Erythroblast (primary cell): ENCODE measurements at regions not wholly inside any gene's neighbourhood (a gene's known extent, or its start where the extent isn't known, plus 50 kb on each side); places are given as distances from the start of the nearest gene placed in this dataset.
A peak's percentile ranks its signal among the peaks of the same experiment; 100 is the strongest.

ENCODE experiments used
- DNase-seq, 2 experiments: peaks; one replicate each; lab custom pipeline; 2025; lab: John Stamatoyannopoulos, UW
- GATA1 ChIP-seq: IDR thresholded peaks from 2 replicates; pipeline ENCODE4 v1.6.1; 2011; ENCODE audit warnings: low read depth, mild to moderate bottlenecking, control low read depth, low read length, moderate library complexity
- POLR2A ChIP-seq: IDR thresholded peaks from 2 replicates; pipeline ENCODE4 v1.6.1; 2011; ENCODE audit warnings: mild to moderate bottlenecking, low read length

- TF ChIP-seq GATA1 (no peak), POLR2A (no peak)
- no peak for DNase-seq
These were observed 65.3 kb upstream of the PPP2R5A start for GRCh38 chr1:212219679-212220463.

- TF ChIP-seq POLR2A, result no peak
- no peak for TF ChIP-seq GATA1
These were observed 63.4 kb upstream of the PPP2R5A start for GRCh38 chr1:212221801-212222200.

GRCh38 chr1:212224102-212224501 lies 61.1 kb upstream of the PPP2R5A start:
- TF ChIP-seq POLR2A (no peak), GATA1 (no peak)
- no peak for DNase-seq

More at GRCh38 chr1:212221801-212222200, 63.4 kb upstream of the PPP2R5A start:
- no peak for DNase-seq

DNA sequence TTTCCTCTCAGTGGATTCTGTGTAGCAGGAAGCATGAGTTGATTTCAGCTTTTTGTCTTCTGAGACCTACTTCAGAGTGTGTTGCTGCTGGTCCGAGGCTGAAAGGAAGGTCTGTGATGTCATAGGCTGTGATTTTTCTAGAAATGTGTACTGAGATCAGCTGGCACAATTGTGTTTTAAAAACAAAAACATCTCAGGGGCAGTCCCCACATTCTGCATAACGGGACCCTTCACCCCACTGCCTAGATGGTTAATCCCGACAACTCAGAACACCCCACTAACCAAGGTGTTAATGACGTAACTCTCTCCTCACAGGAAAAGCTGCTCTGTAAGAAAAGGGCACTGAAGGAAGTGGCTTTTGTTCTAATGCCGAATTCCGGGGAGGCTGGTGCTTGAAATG lies 59.8 kb upstream of the PPP2R5A start:
- TF ChIP-seq POLR2A, result no peak
- no peak for TF ChIP-seq GATA1
- DNase-seq, result no peak

- no peak for DNase-seq
- TF ChIP-seq POLR2A (no peak), GATA1 (no peak)
These were observed 59.3 kb upstream of the PPP2R5A start for GRCh38 chr1:212225871-212226302.

DNA sequence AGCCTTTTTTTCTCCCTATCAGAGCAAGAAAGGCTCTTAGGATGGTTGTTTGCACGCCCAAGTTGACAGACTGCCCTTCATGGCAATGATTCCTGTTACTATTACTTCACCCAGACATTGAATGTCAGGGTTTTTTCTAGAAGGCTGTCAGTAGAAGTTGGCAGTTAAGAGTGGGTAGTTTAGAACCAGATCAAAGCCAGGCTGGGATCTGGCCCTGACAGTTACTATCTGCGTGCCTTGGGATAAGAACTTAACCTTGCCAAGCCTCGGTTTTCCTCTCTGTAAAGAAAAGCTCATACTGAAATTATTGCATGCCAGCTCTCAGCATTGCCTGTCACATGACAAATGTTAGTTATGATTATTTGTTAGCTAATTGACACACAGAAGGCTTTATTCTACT lies 58.7 kb upstream of the PPP2R5A start:
- TF ChIP-seq GATA1 (no peak), POLR2A (no peak)

DNA sequence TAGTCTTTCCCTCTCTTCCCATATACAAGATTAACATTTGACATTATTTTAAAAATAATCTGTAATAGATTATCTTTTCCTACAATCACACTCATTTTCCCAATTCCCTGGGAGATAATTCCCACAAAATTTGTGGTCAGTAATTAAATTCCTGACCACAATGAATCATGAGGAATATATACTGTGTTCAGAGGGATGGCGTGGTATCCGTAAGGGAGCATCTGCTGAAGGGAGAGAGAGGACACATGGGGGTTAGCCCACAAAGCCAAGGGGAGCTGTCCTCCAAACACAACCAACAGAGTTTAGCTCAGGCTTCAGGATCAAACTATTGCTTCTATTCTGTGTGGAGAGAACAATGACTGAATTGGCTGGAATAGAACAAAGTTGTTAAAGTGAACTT lies 57.1 kb upstream of the PPP2R5A start:
- TF ChIP-seq GATA1 (no peak), POLR2A (no peak)
- DNase-seq, result no peak

More for the DNA sequence above, 58.7 kb upstream of the PPP2R5A start:
- no peak for DNase-seq

GRCh38 chr1:212228591-212229119 lies 56.6 kb upstream of the PPP2R5A start:
- no peak for TF ChIP-seq POLR2A
- TF ChIP-seq GATA1, result no peak
- no peak for DNase-seq

- no peak for TF ChIP-seq GATA1
- TF ChIP-seq POLR2A, result no peak
- DNase-seq, result no peak
These were observed 55.6 kb upstream of the PPP2R5A start for GRCh38 chr1:212229654-212230053.

DNA sequence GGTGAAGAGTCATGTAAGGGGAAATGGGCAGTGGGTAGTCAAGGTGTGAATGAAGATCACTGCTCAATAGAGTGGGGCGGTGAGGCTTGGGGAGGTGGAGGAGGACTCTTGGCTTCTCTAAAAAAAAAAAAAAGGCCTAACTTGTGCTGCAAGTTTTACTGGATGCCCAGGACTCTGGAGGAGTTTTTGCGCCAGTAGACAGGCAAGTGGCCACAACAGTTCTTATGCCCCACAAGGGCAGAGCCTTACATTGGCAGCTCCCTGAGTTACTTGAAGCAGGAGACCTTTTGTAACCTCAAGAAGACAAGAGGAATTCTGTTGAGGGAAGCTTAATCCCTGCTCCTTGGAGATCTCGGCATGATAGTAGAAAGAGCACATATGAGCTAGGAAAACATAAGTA lies 54.9 kb upstream of the PPP2R5A start:
- TF ChIP-seq POLR2A (no peak), GATA1 (no peak)
- no peak for DNase-seq

GRCh38 chr1:212231372-212231771 lies 53.8 kb upstream of the PPP2R5A start:
- no peak for DNase-seq
- TF ChIP-seq GATA1, result no peak
- TF ChIP-seq POLR2A, result no peak

GRCh38 chr1:212232090-212232489 lies 53.1 kb upstream of the PPP2R5A start:
- DNase-seq, result no peak

DNA sequence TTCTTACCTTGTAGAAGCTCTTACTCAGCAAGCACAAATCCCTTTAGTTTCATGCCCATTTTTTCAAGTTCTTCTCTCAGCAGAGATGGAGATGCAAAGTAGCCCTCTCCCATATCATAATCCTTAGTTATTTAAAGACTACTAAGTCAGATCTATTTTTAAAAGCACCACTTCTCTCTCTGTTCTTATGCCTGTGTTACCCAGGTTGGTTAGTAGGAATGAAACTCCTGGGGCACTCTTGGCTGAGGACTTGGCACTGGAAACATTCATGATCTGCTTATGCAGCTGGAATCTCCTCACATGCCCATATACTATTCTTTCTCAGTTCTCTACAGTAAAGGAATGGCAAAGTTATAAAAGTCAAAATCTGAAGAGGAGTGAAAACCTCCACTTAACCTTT lies 51.9 kb upstream of the PPP2R5A start:
- TF ChIP-seq GATA1 (no peak), POLR2A (no peak)
- no peak for DNase-seq

More at GRCh38 chr1:212232090-212232489, 53.1 kb upstream of the PPP2R5A start:
- no peak for TF ChIP-seq GATA1
- no peak for TF ChIP-seq POLR2A

DNA sequence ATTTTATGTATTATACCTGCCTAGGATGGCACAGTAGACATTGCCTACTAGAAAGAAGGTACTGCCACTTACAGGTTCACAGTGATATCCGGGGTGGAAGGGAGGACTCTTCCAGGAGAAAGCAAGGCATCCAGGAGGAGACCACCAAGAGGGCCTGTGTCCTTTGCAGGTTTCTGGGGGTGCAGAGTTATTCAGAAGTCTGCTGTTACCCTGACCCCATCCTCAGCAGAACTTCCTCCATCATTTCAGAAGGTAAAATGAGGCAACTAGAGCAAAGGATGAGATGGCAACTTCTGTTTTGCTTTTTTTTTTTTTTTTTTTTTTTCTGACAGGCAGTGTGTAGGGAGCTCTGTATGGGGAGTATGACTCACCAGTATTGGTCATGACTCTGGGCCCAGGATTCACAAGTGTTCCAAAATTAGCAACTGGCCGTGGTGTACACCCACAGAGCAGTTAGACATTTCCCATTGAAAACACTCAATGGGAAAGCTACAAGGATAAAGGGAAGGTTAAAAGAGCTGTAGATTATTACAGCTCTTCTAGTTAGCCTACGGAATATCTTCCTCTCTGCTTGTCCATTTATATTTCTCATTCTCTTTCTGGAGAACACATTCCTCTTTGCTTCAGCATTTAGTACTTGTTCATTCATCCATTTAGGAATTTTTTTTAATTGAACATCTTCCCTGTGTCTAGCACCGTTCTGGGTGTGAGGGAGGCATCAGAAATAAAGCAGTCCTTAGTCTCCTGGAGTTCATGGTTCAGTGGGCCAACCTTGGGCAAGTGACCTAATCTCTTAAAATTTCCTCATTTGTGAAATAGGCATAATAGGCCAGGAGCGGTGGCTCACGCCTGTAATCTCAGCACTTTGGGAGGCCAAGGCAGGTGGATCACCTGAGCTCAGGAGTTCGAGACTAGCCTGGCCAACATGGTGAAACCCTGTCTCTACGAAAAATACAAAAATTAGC lies 50.5 kb upstream of the PPP2R5A start:
- TF ChIP-seq POLR2A (no peak), GATA1 (no peak)
- DNase-seq, result peak in 1 of 2 experiments; percentile 62
